ENCODE measurements at regions not wholly inside any gene's neighbourhood (a gene's known extent, or its start where the extent isn't known, plus 50 kb on each side); places are given as distances from the start of the nearest gene placed in this dataset.

GRCh38 chr7:115441033-115441432 is 519.1 kb downstream of the MDFIC start:
- TF ChIP-seq CREB1 (CRISPR knock-in tag; IDR thresholded peaks at IDR 0.05; ENCODE audit: low read depth) = no peak
- TF ChIP-seq CTCF (conservative IDR thresholded peaks at IDR 0.05; ENCODE audit: low read depth in 2 of 2) = no peak
- no peak for TF ChIP-seq POLR2AphosphoS5 (IDR thresholded peaks at IDR 0.05; ENCODE audit: low read depth)
- no peak for TF ChIP-seq EZH2 (IDR thresholded peaks at IDR 0.05; ENCODE audit: low read depth, unreplicated experiment)
- TF ChIP-seq STAT1 (IDR thresholded peaks at IDR 0.05; ENCODE audit: unreplicated experiment) = no peak
- no peak for TF ChIP-seq EZH2phosphoT487 (IDR thresholded peaks at IDR 0.05; ENCODE audit: unreplicated experiment)
